T-helper 17 cell (primary cell): ENCODE measurements at regions not wholly inside any gene's neighbourhood (a gene's known extent, or its start where the extent isn't known, plus 50 kb on each side); places are given as distances from the start of the nearest gene placed in this dataset.

Experiments used
- ATAC-seq: fragments of 150-1000 bp; cut with Tn5 transposase; 2 replicates; pipeline ENCODE4 v1.10.0; 2021; ENCODE audit warnings: mild to moderate bottlenecking, moderate library complexity
- DNase-seq, 3 donors: peaks; one replicate each; pipeline versions ENCODE4 v3.0.0 to v3.0.0-alpha.2; 2020 to 2021
- H3K9me3 ChIP-seq: one replicate; pipeline ENCODE4 v1.7.0; 2013; ENCODE audit warnings: low read length, mild to moderate bottlenecking; ENCODE audit not compliant: control insufficient read depth, poor library complexity, severe bottlenecking
- H3K27ac Mint-ChIP-seq: one replicate; pipeline ENCODE4 v1.8.0; 2022; ENCODE audit warnings: mild to moderate bottlenecking, moderate library complexity, mixed read lengths
- H3K27me3 Mint-ChIP-seq: one replicate; pipeline ENCODE4 v1.8.0; 2022; ENCODE audit warnings: mixed read lengths
- H3K36me3 Mint-ChIP-seq: one replicate; pipeline ENCODE4 v1.8.0; 2022; ENCODE audit warnings: low read depth, mixed read lengths
- H3K4me1 Mint-ChIP-seq: one replicate; pipeline ENCODE4 v1.8.0; 2022; ENCODE audit warnings: mild to moderate bottlenecking, mixed read lengths
- H3K4me3 Mint-ChIP-seq: one replicate; pipeline ENCODE4 v1.8.0; 2022; ENCODE audit warnings: mild to moderate bottlenecking, moderate library complexity, mixed read lengths

GRCh38 chr16:77558786-77559185 lies 124.0 kb upstream of the ADAMTS18 start:
- no peaks in the 10 kb centered on the region for H3K9me3 ChIP-seq
- no peaks in the 10 kb centered on the region for H3K36me3 Mint-ChIP-seq
- H3K27ac Mint-ChIP-seq, result no peak overlapping the region
- no peaks in the 10 kb centered on the region for H3K4me1 Mint-ChIP-seq
- peaks cover 60% of the 10 kb centered on the region for H3K27me3 Mint-ChIP-seq
- ATAC-seq (no peak), DNase-seq (no peak)
- no peak overlapping the region for H3K4me3 Mint-ChIP-seq

DNA sequence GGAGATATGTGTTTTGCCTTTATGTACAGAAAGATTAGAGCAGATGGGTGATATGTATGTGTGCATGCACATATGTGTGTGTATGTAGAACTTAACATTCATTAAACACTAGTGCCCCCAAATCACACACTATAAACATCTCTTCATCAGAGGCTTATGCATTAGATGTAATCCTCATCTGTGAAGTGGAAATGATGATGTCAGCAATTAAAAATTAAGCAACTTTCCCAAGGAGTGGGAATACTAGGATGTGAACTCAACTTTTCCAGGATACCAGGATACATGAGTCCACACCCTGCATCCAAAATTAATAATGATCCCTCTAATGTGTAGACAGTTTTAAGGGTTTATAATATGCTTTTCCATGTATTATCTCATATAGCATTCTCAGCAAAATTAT lies 127.7 kb upstream of the ADAMTS18 start:
- Mint-ChIP-seq H3K4me1 (no peaks in the 10 kb centered on the region), H3K4me3 (no peak overlapping the region), H3K36me3 (no peaks in the 10 kb centered on the region), H3K27me3 (peaks cover 58% of the 10 kb centered on the region), H3K27ac (no peak overlapping the region)
- no peaks in the 10 kb centered on the region for H3K9me3 ChIP-seq
- ATAC-seq (no peak), DNase-seq (no peak)

DNA sequence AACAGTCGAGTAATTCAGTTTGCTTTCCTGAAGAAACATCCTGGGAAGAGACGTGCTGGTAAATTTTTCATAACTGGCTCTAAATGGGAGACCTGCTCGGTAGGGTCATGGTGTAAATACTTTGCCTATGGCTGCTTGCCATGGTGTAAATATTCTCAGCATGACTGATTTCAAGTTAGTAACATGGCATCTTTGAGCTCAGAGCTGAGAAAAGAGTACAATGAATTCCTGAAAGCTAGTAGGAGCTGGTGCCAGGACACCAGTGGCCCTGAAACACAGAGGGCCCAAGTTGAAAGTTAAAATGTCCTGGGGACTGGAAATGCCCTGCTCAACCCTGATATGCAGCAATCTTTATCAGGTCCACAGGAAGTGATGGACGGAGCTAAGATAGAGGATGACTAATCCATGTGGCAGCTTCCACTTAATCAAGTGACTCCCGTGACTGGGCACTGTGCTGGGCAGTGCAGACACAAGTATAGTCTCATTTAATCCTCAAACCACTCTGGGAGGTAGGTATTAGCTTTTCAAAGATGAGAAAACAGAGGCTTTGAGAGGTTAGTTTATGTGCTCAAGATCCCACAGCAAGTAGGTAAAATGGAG lies 130.1 kb upstream of the ADAMTS18 start:
- no peaks in the 10 kb centered on the region for H3K4me1 Mint-ChIP-seq
- no peaks in the 10 kb centered on the region for H3K9me3 ChIP-seq
- peaks cover 4% of the 10 kb centered on the region for H3K36me3 Mint-ChIP-seq
- H3K27ac Mint-ChIP-seq, result no peak overlapping the region
- DNase-seq (no peak), ATAC-seq (no peak)
- no peak overlapping the region for H3K4me3 Mint-ChIP-seq
- H3K27me3 Mint-ChIP-seq, result peaks cover 72% of the 10 kb centered on the region

GRCh38 chr16:77569406-77569805 lies 134.6 kb upstream of the ADAMTS18 start:
- Mint-ChIP-seq H3K27ac (no peak overlapping the region), H3K36me3 (peaks cover 4% of the 10 kb centered on the region), H3K27me3 (peaks cover 75% of the 10 kb centered on the region), H3K4me3 (no peak overlapping the region), H3K4me1 (no peaks in the 10 kb centered on the region)
- ATAC-seq (no peak), DNase-seq (no peak)
- no peaks in the 10 kb centered on the region for H3K9me3 ChIP-seq

DNA sequence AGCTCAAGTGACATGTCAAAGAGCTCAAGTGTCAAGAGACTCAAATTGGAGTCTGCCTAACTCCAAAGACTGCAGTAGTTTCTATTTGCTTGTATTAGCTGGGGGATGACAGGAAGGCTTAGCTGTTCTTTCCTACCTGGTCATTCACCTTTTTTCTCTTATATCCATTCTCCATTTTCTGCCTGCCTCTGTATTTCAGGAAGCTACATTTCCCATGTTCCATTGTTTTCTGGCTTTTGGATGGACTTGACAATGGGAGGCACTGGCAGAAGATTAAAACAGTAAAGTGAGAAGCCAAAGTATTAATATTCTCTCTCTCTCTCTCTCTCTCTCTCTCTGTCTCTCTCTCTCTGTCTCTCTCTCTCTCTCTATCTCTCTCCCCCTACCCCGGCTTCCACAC lies 135.7 kb upstream of the ADAMTS18 start:
- DNase-seq, result no peak
- no peak overlapping the region for H3K27ac Mint-ChIP-seq
- peaks cover 75% of the 10 kb centered on the region for H3K27me3 Mint-ChIP-seq
- no peaks in the 10 kb centered on the region for H3K4me1 Mint-ChIP-seq
- no peak for ATAC-seq
- H3K9me3 ChIP-seq, result no peaks in the 10 kb centered on the region
- H3K36me3 Mint-ChIP-seq, result peaks cover 4% of the 10 kb centered on the region
- no peak overlapping the region for H3K4me3 Mint-ChIP-seq

DNA sequence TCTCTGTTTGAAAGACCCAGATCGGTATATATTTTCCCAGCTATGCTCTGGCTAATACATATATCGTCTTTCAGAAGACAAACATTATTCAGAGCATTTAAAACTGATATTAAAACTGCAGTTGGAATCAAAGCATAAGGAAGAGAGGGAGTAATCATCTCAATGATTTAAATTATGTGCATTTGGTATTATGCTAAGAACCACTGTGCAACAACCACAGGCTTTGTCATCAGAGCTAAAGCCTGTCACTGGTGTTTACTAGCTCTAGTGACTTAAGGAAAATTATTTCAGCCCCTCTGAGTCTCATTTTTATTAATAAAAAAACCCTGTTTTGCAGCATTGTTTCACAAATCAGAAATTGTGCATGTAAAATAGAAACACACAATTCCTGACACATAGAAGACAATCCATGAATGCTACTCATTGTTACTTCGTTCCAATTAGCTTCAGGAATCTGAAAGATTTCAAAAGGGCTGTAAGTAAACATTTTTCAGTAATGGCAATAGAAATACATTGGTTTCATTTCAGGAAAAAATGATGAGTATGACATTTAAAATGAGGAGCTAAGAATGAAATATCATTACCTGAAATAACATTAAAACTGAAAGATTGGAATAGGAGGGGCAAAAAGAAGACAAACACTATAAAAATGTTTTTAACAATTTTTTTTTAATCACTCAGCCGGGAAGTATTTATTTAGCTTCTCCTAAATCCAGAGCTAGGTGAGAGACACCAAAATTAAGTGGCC lies 136.5 kb upstream of the ADAMTS18 start:
- no peaks in the 10 kb centered on the region for H3K9me3 ChIP-seq
- H3K4me3 Mint-ChIP-seq, result no peak overlapping the region
- peaks cover 72% of the 10 kb centered on the region for H3K27me3 Mint-ChIP-seq
- ATAC-seq (no peak), DNase-seq (no peak)
- H3K36me3 Mint-ChIP-seq, result peaks cover 4% of the 10 kb centered on the region
- H3K4me1 Mint-ChIP-seq, result no peaks in the 10 kb centered on the region
- no peak overlapping the region for H3K27ac Mint-ChIP-seq

DNA sequence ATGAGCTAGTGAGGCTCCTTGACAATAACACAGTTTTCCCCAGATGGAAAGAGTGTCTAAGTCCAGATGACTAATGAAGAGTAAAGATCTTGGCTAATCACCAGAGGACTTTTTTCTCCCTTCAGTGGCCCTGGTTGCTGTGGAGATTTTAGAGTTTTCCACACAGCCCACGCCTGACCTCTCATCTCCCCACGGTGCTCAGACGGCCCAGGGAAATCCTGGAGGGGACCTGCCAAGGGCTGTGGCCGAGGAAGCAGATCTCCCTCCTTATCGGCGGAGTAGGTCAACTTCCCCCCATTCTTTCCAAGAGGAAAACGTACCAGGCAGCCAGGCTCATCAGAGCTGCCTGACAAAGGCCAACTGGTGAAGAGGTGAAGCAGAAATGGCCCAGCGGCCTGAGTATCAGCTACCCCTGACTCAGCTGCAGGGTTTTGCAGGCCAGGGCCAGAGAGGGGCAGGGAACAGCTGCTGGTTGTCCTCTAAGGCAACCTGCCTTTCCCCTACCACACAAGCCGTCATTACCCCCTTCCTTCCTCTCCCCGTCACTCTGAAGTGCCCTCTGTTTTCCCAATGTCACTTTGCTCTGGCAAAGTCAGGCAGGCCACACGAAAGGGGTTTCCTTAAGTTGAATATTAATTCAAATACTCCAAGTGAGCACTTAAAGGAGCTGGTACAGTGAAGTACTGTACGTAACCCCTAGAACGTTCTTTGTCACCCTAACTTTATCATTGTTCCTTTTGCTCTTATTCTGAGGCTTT lies 140.2 kb upstream of the ADAMTS18 start:
- H3K36me3 Mint-ChIP-seq, result no peaks in the 10 kb centered on the region
- no peak for ATAC-seq
- DNase-seq, result no peak
- H3K27ac Mint-ChIP-seq, result no peak overlapping the region
- no peaks in the 10 kb centered on the region for H3K4me1 Mint-ChIP-seq
- H3K27me3 Mint-ChIP-seq, result peaks cover 48% of the 10 kb centered on the region
- no peaks in the 10 kb centered on the region for H3K9me3 ChIP-seq
- H3K4me3 Mint-ChIP-seq, result no peak overlapping the region

GRCh38 chr16:77579351-77579891 lies 142.9 kb upstream of the NUDT7 start:
- peaks cover 54% of the 10 kb centered on the region for H3K27me3 Mint-ChIP-seq

DNA sequence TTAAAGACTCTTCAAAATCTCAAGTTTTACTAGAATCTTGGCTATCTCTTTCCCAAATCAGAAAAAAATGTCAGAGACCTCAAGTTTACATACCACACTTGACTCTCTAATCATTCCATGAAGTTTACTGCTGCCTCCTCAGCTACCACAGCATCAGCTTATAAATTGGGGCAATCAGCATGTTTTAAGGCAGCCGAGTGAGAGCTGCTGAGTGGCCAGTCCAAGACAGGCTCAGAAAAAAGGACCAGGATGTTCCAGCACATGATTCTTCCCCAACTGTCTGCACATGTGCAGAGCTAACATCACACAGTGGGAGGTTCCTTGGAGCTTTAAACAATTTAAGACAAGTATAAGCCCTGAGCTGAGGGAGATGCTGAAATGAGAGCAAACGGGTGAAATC lies 140.6 kb upstream of the NUDT7 start:
- ATAC-seq (no peak), DNase-seq (no peak)
- peaks cover 4% of the 10 kb centered on the region for H3K4me1 Mint-ChIP-seq
- H3K27me3 Mint-ChIP-seq, result peaks cover 62% of the 10 kb centered on the region
- H3K36me3 Mint-ChIP-seq, result no peaks in the 10 kb centered on the region
- H3K4me3 Mint-ChIP-seq, result no peak overlapping the region
- H3K9me3 ChIP-seq, result no peaks in the 10 kb centered on the region
- H3K27ac Mint-ChIP-seq, result no peak overlapping the region

More at GRCh38 chr16:77579351-77579891, 142.9 kb upstream of the NUDT7 start:
- DNase-seq, result no peak
- no peak overlapping the region for H3K4me3 Mint-ChIP-seq
- H3K36me3 Mint-ChIP-seq, result no peaks in the 10 kb centered on the region
- no peak for ATAC-seq
- H3K9me3 ChIP-seq, result no peaks in the 10 kb centered on the region
- H3K27ac Mint-ChIP-seq, result no peak overlapping the region
- no peaks in the 10 kb centered on the region for H3K4me1 Mint-ChIP-seq

GRCh38 chr16:77584205-77584859 lies 138.0 kb upstream of the NUDT7 start:
- H3K4me1 Mint-ChIP-seq, result peaks cover 4% of the 10 kb centered on the region
- peaks cover 2% of the 10 kb centered on the region for H3K36me3 Mint-ChIP-seq
- ATAC-seq, result peak; percentile 72
- peak in 1 of 3 donors; percentile 22 for DNase-seq
- no peak overlapping the region for H3K27ac Mint-ChIP-seq
- no peaks in the 10 kb centered on the region for H3K9me3 ChIP-seq
- H3K27me3 Mint-ChIP-seq, result peaks cover 80% of the 10 kb centered on the region
- H3K4me3 Mint-ChIP-seq, result no peak overlapping the region

GRCh38 chr16:77585379-77586251 lies 136.7 kb upstream of the NUDT7 start:
- peaks cover 2% of the 10 kb centered on the region for H3K36me3 Mint-ChIP-seq
- ATAC-seq (no peak), DNase-seq (no peak)
- peaks cover 4% of the 10 kb centered on the region for H3K4me1 Mint-ChIP-seq
- peaks cover 74% of the 10 kb centered on the region for H3K27me3 Mint-ChIP-seq
- no peak overlapping the region for H3K27ac Mint-ChIP-seq
- H3K9me3 ChIP-seq, result no peaks in the 10 kb centered on the region
- no peak overlapping the region for H3K4me3 Mint-ChIP-seq

- Mint-ChIP-seq H3K27ac (no peak overlapping the region), H3K4me1 (peaks cover 4% of the 10 kb centered on the region), H3K4me3 (no peak overlapping the region), H3K36me3 (peaks cover 2% of the 10 kb centered on the region), H3K27me3 (peaks cover 52% of the 10 kb centered on the region)
- H3K9me3 ChIP-seq, result no peaks in the 10 kb centered on the region
- DNase-seq (no peak), ATAC-seq (no peak)
Measured at GRCh38 chr16:77588389-77588788, 133.9 kb upstream of the NUDT7 start.
